ENCODE measurements at regions not wholly inside any gene's neighbourhood (a gene's known extent, or its start where the extent isn't known, plus 50 kb on each side); places are given as distances from the start of the nearest gene placed in this dataset.

DNA sequence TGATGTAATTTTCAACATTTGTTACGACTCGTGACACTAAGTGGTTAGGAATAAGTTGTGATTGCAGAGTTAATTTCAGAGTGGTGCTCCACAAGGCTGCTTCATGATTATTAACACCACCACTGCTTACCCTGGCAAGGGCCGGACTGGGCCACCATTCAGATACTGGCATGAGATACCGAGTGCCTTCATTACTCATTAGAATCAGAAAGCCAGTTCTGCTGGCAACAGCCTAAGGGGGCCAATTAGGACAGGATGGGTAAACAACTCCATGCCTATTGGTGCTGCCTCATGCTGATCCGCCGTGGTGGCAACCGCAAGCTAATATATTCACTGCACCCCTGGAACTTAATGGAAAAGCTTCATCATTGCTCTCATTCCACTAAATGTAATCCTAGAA lies 575.1 kb downstream of the EFNB2 start:
- no peaks in the 10 kb centered on the region for H3K9me2 ChIP-seq (ENCODE audit: insufficient read depth)
- no peak for DNase-seq (ENCODE audit: low spot score)
- H3K4me1 ChIP-seq (ENCODE audit: insufficient read depth), result no peaks in the 10 kb centered on the region
- H4K20me1 ChIP-seq (replicated peaks; ENCODE audit: insufficient read depth), result no peaks in the 10 kb centered on the region
- H3K36me3 ChIP-seq (ENCODE audit: insufficient read depth), result no peaks in the 10 kb centered on the region
- H3K4me1 Mint-ChIP-seq, result no peaks in the 10 kb centered on the region
- H3K4me3 ChIP-seq, result no peak overlapping the region
- no peak overlapping the region for H3K27ac Mint-ChIP-seq
- no peaks in the 10 kb centered on the region for H3K36me3 Mint-ChIP-seq (ENCODE audit: low read depth)
- H3K4me3 Mint-ChIP-seq, result no peak overlapping the region
- H3K4me2 ChIP-seq, result no peak overlapping the region
- no peaks in the 10 kb centered on the region for H3K9me3 Mint-ChIP-seq
- TF ChIP-seq, protein P1, sequence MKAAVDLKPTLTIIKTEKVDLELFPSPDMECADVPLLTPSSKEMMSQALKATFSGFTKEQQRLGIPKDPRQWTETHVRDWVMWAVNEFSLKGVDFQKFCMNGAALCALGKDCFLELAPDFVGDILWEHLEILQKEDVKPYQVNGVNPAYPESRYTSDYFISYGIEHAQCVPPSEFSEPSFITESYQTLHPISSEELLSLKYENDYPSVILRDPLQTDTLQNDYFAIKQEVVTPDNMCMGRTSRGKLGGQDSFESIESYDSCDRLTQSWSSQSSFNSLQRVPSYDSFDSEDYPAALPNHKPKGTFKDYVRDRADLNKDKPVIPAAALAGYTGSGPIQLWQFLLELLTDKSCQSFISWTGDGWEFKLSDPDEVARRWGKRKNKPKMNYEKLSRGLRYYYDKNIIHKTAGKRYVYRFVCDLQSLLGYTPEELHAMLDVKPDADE (IDR thresholded peaks at IDR 0.05), result no peak
- TF ChIP-seq NANOG (IDR thresholded peaks at IDR 0.05; ENCODE audit: borderline replicate concordance) (no peak), ZNF331 (CRISPR knock-in tag; IDR thresholded peaks at IDR 0.05; ENCODE audit: low read depth) (no peak), JUNB (IDR thresholded peaks at IDR 0.05; ENCODE audit: unreplicated experiment) (no peak), EZH2 (IDR thresholded peaks at IDR 0.05; ENCODE audit: low read depth, unreplicated experiment) (no peak), CREB1 (CRISPR knock-in tag; IDR thresholded peaks at IDR 0.05; ENCODE audit: low read depth) (no peak), STAT1 (IDR thresholded peaks at IDR 0.05; ENCODE audit: unreplicated experiment) (no peak), POLR2AphosphoS5 (IDR thresholded peaks at IDR 0.05; ENCODE audit: low read depth) (no peak), EZH2phosphoT487 (IDR thresholded peaks at IDR 0.05; ENCODE audit: unreplicated experiment) (no peak)
- TF ChIP-seq, protein P2, sequence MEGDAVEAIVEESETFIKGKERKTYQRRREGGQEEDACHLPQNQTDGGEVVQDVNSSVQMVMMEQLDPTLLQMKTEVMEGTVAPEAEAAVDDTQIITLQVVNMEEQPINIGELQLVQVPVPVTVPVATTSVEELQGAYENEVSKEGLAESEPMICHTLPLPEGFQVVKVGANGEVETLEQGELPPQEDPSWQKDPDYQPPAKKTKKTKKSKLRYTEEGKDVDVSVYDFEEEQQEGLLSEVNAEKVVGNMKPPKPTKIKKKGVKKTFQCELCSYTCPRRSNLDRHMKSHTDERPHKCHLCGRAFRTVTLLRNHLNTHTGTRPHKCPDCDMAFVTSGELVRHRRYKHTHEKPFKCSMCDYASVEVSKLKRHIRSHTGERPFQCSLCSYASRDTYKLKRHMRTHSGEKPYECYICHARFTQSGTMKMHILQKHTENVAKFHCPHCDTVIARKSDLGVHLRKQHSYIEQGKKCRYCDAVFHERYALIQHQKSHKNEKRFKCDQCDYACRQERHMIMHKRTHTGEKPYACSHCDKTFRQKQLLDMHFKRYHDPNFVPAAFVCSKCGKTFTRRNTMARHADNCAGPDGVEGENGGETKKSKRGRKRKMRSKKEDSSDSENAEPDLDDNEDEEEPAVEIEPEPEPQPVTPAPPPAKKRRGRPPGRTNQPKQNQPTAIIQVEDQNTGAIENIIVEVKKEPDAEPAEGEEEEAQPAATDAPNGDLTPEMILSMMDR (conservative IDR thresholded peaks at IDR 0.05; ENCODE audit: low read depth in 2 of 2), result no peak
- TF ChIP-seq, protein P3, sequence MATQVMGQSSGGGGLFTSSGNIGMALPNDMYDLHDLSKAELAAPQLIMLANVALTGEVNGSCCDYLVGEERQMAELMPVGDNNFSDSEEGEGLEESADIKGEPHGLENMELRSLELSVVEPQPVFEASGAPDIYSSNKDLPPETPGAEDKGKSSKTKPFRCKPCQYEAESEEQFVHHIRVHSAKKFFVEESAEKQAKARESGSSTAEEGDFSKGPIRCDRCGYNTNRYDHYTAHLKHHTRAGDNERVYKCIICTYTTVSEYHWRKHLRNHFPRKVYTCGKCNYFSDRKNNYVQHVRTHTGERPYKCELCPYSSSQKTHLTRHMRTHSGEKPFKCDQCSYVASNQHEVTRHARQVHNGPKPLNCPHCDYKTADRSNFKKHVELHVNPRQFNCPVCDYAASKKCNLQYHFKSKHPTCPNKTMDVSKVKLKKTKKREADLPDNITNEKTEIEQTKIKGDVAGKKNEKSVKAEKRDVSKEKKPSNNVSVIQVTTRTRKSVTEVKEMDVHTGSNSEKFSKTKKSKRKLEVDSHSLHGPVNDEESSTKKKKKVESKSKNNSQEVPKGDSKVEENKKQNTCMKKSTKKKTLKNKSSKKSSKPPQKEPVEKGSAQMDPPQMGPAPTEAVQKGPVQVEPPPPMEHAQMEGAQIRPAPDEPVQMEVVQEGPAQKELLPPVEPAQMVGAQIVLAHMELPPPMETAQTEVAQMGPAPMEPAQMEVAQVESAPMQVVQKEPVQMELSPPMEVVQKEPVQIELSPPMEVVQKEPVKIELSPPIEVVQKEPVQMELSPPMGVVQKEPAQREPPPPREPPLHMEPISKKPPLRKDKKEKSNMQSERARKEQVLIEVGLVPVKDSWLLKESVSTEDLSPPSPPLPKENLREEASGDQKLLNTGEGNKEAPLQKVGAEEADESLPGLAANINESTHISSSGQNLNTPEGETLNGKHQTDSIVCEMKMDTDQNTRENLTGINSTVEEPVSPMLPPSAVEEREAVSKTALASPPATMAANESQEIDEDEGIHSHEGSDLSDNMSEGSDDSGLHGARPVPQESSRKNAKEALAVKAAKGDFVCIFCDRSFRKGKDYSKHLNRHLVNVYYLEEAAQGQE (IDR thresholded peaks at IDR 0.05; ENCODE audit: unreplicated experiment), result no peak
- H3F3A ChIP-seq (replicated peaks; ENCODE audit: low read depth), result no peaks in the 10 kb centered on the region
- H3K27ac ChIP-seq (ENCODE audit: low read depth), result no peak overlapping the region
- ATAC-seq, result no peak
- H2AFZ ChIP-seq, result no peak overlapping the region
- no peaks in the 10 kb centered on the region for H3K27me3 Mint-ChIP-seq (ENCODE audit: insufficient read depth, low read depth, poor library complexity)
- H3K79me2 ChIP-seq (replicated peaks; ENCODE audit: insufficient read depth), result no peaks in the 10 kb centered on the region
- H3K27me3 ChIP-seq (ENCODE audit: insufficient read depth), result no peaks in the 10 kb centered on the region

All from GM23338 (cell line).